Right cardiac atrium (tissue), 5 donors: ENCODE measurements at regions not wholly inside any gene's neighbourhood (a gene's known extent, or its start where the extent isn't known, plus 50 kb on each side); places are given as distances from the start of the nearest gene placed in this dataset.

Source experiments
- ATAC-seq, 2 donors: fragments of 200-7000 bp; cut with Tn5 transposase; one replicate each; pipeline versions ENCODE4 v1.8.0 to v1.9.1; 2020; ENCODE audit warnings: moderate library complexity in 2 of 2, mild to moderate bottlenecking in 1 of 2
- DNase-seq, 3 donors: peaks; one replicate each; pipeline ENCODE4 v3.0.0-alpha.2; 2020
- H3K27ac ChIP-seq: one replicate; pipeline ENCODE4 v1.5.1; 2013; ENCODE audit warnings: mild to moderate bottlenecking, low read length, control low read depth, moderate library complexity
- H3K27me3 ChIP-seq: one replicate; pipeline ENCODE4 v1.6.1; 2013; ENCODE audit not compliant: control insufficient read depth, insufficient read depth
- H3K4me1 ChIP-seq: one replicate; pipeline ENCODE4 v1.6.1; 2013; ENCODE audit warnings: low read length; ENCODE audit not compliant: control insufficient read depth, insufficient read depth
- H3K4me3 ChIP-seq: one replicate; pipeline ENCODE4 v1.5.1; 2013; ENCODE audit warnings: low read length, control low read depth
- H3K9me3 ChIP-seq: one replicate; pipeline ENCODE4 v1.6.1; 2013; ENCODE audit warnings: low read length; ENCODE audit not compliant: control insufficient read depth
- WGBS: extraction: QIAGEN DNeasy Blood & Tissue Kit; methylation state at CpG from one replicate; pipeline ENCODE4 v1.1.7; 2013; 5-methylcytosine and 5-hydroxymethylcytosine counted together
- intact Hi-C, 4 donors: fragments of 100-400 bp; cut with DNase I; formaldehyde crosslinking; loops; one replicate each; pipeline versions ENCODE4 v1.11.0 to v1.14.0; 2022 to 2023
- donor health status: healthy with polysubstance abuse.
- donor health status: DM: no; HTN: yes; CAD: no.
- donor health status: DM: no; HTN: no; CAD: no.
- donor health status: DM: no; HTN: yes; CAD: no; lungs with severe emphysema.
- donor health status: DM: yes; HTN: yes; CAD: no.

GRCh38 chr9:106309925-106310324, 553.0 kb upstream of the ZNF462 start:
- no peaks in the 10 kb centered on the region for H3K4me1 ChIP-seq
- no peak for DNase-seq
- 86% methylated on average over 1 of the region's 1 CpG for WGBS
- H3K27ac ChIP-seq: no peak overlapping the region
- H3K27me3 ChIP-seq: no peaks in the 10 kb centered on the region
- no peak for ATAC-seq
- no peak overlapping the region for H3K4me3 ChIP-seq
- H3K9me3 ChIP-seq: no peaks in the 10 kb centered on the region
- intact Hi-C loops: no loop called here

GRCh38 chr9:106310782-106311181, 552.2 kb upstream of the ZNF462 start:
- WGBS: 80% methylated on average over 1 of the region's 1 CpG
- Histone ChIP-seq H3K4me3 (no peak overlapping the region), H3K4me1 (no peaks in the 10 kb centered on the region), H3K27ac (no peak overlapping the region), H3K9me3 (no peaks in the 10 kb centered on the region), H3K27me3 (no peaks in the 10 kb centered on the region)
- ATAC-seq (no peak), DNase-seq (no peak)
- intact Hi-C loops: no loop called here

GRCh38 chr9:106312906-106313305, 550.1 kb upstream of the ZNF462 start:
- Histone ChIP-seq H3K27me3 (no peaks in the 10 kb centered on the region), H3K27ac (no peak overlapping the region), H3K4me3 (no peak overlapping the region), H3K4me1 (no peaks in the 10 kb centered on the region), H3K9me3 (no peaks in the 10 kb centered on the region)
- WGBS: 81% methylated on average over 1 of the region's 1 CpG
- DNase-seq (no peak), ATAC-seq (no peak)
- intact Hi-C loops: no loop called here

GRCh38 chr9:106314476-106314875, 548.5 kb upstream of the ZNF462 start:
- Histone ChIP-seq H3K4me1 (no peaks in the 10 kb centered on the region), H3K27ac (no peak overlapping the region), H3K9me3 (no peaks in the 10 kb centered on the region), H3K4me3 (no peak overlapping the region), H3K27me3 (no peaks in the 10 kb centered on the region)
- intact Hi-C loops: no loop called here
- no peak for ATAC-seq
- no peak for DNase-seq
- 97% methylated on average over 1 of the region's 1 CpG for WGBS

GRCh38 chr9:106321394-106322180, 541.4 kb upstream of the ZNF462 start:
- Histone ChIP-seq H3K4me3 (no peak overlapping the region), H3K27ac (no peak overlapping the region), H3K4me1 (no peaks in the 10 kb centered on the region), H3K27me3 (no peaks in the 10 kb centered on the region), H3K9me3 (no peaks in the 10 kb centered on the region)
- ATAC-seq (no peak), DNase-seq (no peak)
- intact Hi-C loops: no loop called here
- WGBS: 79% methylated on average over 5 of the region's 5 CpGs

- no peak for DNase-seq
- H3K27me3 ChIP-seq: no peaks in the 10 kb centered on the region
- 58% methylated on average over 4 of the region's 4 CpGs for WGBS
- no peaks in the 10 kb centered on the region for H3K9me3 ChIP-seq
- no peaks in the 10 kb centered on the region for H3K4me1 ChIP-seq
- intact Hi-C loops: no loop called here
- no peak for ATAC-seq
- no peak overlapping the region for H3K4me3 ChIP-seq
- H3K27ac ChIP-seq: no peak overlapping the region
Measured at GRCh38 chr9:106322706-106323245, 540.2 kb upstream of the ZNF462 start.

GRCh38 chr9:106324053-106324585, 538.8 kb upstream of the ZNF462 start:
- no peaks in the 10 kb centered on the region for H3K27me3 ChIP-seq
- no peaks in the 10 kb centered on the region for H3K9me3 ChIP-seq
- H3K4me3 ChIP-seq: no peak overlapping the region
- DNase-seq: no peak
- no peak overlapping the region for H3K27ac ChIP-seq
- WGBS: 92% methylated on average over 10 of the region's 10 CpGs
- no peaks in the 10 kb centered on the region for H3K4me1 ChIP-seq
- intact Hi-C loops: no loop called here
- no peak for ATAC-seq

- Histone ChIP-seq H3K27ac (no peak overlapping the region), H3K4me1 (no peaks in the 10 kb centered on the region), H3K27me3 (no peaks in the 10 kb centered on the region), H3K4me3 (no peak overlapping the region), H3K9me3 (no peaks in the 10 kb centered on the region)
- ATAC-seq: no peak
- intact Hi-C loops: no loop called here
- 55% methylated on average over 7 of the region's 7 CpGs for WGBS
- no peak for DNase-seq
Measured at GRCh38 chr9:106324591-106325280, 538.2 kb upstream of the ZNF462 start.

- no peak for ATAC-seq
Measured at GRCh38 chr9:106326493-106326892, 536.5 kb upstream of the ZNF462 start.

GRCh38 chr9:106333481-106333880, 529.5 kb upstream of the ZNF462 start:
- no peak overlapping the region for H3K27ac ChIP-seq
- DNase-seq (no peak), ATAC-seq (no peak)
- 86% methylated on average over 4 of the region's 4 CpGs for WGBS
- intact Hi-C loops: no loop called here
- no peaks in the 10 kb centered on the region for H3K27me3 ChIP-seq
- no peaks in the 10 kb centered on the region for H3K9me3 ChIP-seq
- no peaks in the 10 kb centered on the region for H3K4me1 ChIP-seq
- no peak overlapping the region for H3K4me3 ChIP-seq

More at GRCh38 chr9:106326493-106326892, 536.5 kb upstream of the ZNF462 start:
- Histone ChIP-seq H3K4me1 (no peaks in the 10 kb centered on the region), H3K9me3 (no peaks in the 10 kb centered on the region), H3K4me3 (no peak overlapping the region), H3K27ac (no peak overlapping the region), H3K27me3 (no peaks in the 10 kb centered on the region)
- intact Hi-C loops: no loop called here
- 95% methylated on average over 4 of the region's 4 CpGs for WGBS
- no peak for DNase-seq

GRCh38 chr9:106334081-106334480, 528.9 kb upstream of the ZNF462 start:
- intact Hi-C loops: no loop called here
- Histone ChIP-seq H3K27me3 (no peaks in the 10 kb centered on the region), H3K4me3 (no peak overlapping the region), H3K4me1 (no peaks in the 10 kb centered on the region), H3K9me3 (no peaks in the 10 kb centered on the region), H3K27ac (no peak overlapping the region)
- WGBS: 62% methylated on average over 4 of the region's 4 CpGs
- no peak for DNase-seq
- ATAC-seq: no peak
